ENCODE measurements at regions not wholly inside any gene's neighbourhood (a gene's known extent, or its start where the extent isn't known, plus 50 kb on each side); places are given as distances from the start of the nearest gene placed in this dataset.

- TF ChIP-seq, protein P1, sequence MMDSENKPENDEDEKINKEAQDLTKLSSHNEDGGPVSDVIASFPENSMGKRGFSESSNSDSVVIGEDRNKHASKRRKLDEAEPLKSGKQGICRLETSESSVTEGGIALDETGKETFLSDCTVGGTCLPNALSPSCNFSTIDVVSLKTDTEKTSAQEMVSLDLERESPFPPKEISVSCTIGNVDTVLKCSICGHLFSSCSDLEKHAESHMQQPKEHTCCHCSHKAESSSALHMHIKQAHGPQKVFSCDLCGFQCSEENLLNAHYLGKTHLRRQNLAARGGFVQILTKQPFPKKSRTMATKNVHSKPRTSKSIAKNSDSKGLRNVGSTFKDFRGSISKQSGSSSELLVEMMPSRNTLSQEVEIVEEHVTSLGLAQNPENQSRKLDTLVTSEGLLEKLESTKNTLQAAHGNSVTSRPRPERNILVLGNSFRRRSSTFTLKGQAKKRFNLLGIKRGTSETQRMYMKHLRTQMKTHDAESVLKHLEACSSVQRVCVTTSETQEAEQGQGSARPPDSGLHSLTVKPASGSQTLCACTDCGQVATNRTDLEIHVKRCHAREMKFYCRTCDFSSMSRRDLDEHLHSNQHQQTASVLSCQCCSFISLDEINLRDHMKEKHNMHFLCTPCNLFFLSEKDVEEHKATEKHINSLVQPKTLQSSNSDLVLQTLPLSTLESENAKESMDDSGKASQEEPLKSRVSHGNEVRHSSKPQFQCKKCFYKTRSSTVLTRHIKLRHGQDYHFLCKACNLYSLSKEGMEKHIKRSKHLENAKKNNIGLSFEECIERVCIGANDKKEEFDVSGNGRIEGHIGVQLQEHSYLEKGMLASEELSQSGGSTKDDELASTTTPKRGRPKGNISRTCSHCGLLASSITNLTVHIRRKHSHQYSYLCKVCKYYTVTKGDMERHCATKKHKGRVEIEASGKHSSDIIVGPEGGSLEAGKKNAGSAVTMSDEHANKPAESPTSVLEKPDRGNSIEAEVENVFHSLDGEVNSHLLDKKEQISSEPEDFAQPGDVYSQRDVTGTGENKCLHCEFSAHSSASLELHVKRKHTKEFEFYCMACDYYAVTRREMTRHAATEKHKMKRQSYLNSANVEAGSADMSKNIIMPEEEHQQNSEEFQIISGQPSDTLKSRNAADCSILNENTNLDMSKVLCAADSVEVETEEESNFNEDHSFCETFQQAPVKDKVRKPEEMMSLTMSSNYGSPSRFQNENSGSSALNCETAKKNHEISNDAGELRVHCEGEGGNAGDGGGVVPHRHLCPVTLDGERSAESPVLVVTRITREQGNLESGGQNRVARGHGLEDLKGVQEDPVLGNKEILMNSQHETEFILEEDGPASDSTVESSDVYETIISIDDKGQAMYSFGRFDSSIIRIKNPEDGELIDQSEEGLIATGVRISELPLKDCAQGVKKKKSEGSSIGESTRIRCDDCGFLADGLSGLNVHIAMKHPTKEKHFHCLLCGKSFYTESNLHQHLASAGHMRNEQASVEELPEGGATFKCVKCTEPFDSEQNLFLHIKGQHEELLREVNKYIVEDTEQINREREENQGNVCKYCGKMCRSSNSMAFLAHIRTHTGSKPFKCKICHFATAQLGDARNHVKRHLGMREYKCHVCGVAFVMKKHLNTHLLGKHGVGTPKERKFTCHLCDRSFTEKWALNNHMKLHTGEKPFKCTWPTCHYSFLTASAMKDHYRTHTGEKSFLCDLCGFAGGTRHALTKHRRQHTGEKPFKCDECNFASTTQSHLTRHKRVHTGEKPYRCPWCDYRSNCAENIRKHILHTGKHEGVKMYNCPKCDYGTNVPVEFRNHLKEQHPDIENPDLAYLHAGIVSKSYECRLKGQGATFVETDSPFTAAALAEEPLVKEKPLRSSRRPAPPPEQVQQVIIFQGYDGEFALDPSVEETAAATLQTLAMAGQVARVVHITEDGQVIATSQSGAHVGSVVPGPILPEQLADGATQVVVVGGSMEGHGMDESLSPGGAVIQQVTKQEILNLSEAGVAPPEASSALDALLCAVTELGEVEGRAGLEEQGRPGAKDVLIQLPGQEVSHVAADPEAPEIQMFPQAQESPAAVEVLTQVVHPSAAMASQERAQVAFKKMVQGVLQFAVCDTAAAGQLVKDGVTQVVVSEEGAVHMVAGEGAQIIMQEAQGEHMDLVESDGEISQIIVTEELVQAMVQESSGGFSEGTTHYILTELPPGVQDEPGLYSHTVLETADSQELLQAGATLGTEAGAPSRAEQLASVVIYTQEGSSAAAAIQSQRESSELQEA (CRISPR knock-in tag; IDR thresholded peaks at IDR 0.05; ENCODE audit: not compliant biosample characterization), result no peak
- no peak for TF ChIP-seq JUND (CRISPR knock-in tag; IDR thresholded peaks at IDR 0.05)
- TF ChIP-seq GRHL1 (CRISPR knock-in tag; conservative IDR thresholded peaks at IDR 0.05), result no peak
These were observed 672.0 kb upstream of the INTU start (continued) for GRCh38 chr4:126960760-126961159.
